ENCODE measurements at regions not wholly inside any gene's neighbourhood (a gene's known extent, or its start where the extent isn't known, plus 50 kb on each side); places are given as distances from the start of the nearest gene placed in this dataset.

DNA sequence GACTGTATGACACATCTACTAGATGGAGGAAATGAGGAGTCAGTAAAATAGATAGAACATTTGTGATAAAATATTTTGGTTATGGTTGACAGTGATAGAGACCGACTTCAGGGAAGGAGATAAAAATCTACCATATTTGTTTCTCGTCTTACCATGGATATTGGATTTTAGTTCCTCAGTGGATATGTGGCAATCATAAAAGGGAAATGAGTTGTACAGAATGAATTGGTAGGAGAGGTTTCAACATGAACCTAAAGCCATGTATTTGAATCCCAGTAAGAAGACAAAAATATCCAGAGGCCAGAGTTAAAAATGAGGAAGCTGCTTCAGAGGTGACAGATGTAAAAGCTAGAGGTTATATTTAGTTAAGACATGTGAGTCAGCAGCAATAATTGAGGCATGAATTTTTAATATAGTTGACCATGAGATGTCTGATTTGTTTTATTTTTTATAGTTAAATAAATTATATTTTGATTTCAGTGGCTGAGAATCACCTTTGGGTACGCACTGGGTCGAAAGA is 480.4 kb upstream of the TUSC1 start:
- Mint-ChIP-seq H3K9me3 (peaks cover 10% of the 10 kb centered on the region), H3K36me3 (no peaks in the 10 kb centered on the region), H3K27ac (no peak overlapping the region), H3K27me3 (ENCODE audit: low read depth) (no peaks in the 10 kb centered on the region), H3K4me3 (no peak overlapping the region), H3K4me1 (no peaks in the 10 kb centered on the region)
- no peak for ATAC-seq
- POLR2A ChIA-PET: no interaction called here
- TF ChIP-seq RORB (CRISPR knock-in tag; IDR thresholded peaks at IDR 0.05) (no peak), NR1H2 (CRISPR knock-in tag; IDR thresholded peaks at IDR 0.05) (no peak), FOXP1 (CRISPR knock-in tag; IDR thresholded peaks at IDR 0.05; ENCODE audit: borderline replicate concordance) (no peak), ZNF138 (CRISPR knock-in tag; conservative IDR thresholded peaks at IDR 0.05) (no peak), JAZF1 (CRISPR knock-in tag; IDR thresholded peaks at IDR 0.05) (no peak), SP1 (CRISPR knock-in tag; conservative IDR thresholded peaks at IDR 0.05) (no peak)
- CTCF ChIA-PET: no interaction called here
- no peak for DNase-seq (ENCODE audit: low spot score)

- H3K36me3 Mint-ChIP-seq: no peaks in the 10 kb centered on the region
- peaks cover 12% of the 10 kb centered on the region for H3K4me1 Mint-ChIP-seq
- H3K4me3 Mint-ChIP-seq: no peak overlapping the region
- no peak for ATAC-seq
- no peak overlapping the region for H3K27ac Mint-ChIP-seq
- POLR2A ChIA-PET: no interaction called here
- H3K9me3 Mint-ChIP-seq: peaks cover 10% of the 10 kb centered on the region
- no peak for DNase-seq (ENCODE audit: low spot score)
- TF ChIP-seq SMAD3 (CRISPR knock-in tag; IDR thresholded peaks at IDR 0.05; ENCODE audit: borderline replicate concordance) (no peak), ESRRA (CRISPR knock-in tag; IDR thresholded peaks at IDR 0.05; ENCODE audit: borderline replicate concordance) (no peak), HMGXB4 (CRISPR knock-in tag; IDR thresholded peaks at IDR 0.05) (no peak), ZNF416 (CRISPR knock-in tag; IDR thresholded peaks at IDR 0.05) (no peak), ATF6 (CRISPR knock-in tag; IDR thresholded peaks at IDR 0.05) (no peak), NR1H2 (CRISPR knock-in tag; IDR thresholded peaks at IDR 0.05) (no peak), USF2 (CRISPR knock-in tag; IDR thresholded peaks at IDR 0.05) (no peak), OVOL2 (CRISPR knock-in tag; IDR thresholded peaks at IDR 0.05; ENCODE audit: borderline replicate concordance) (no peak), JUN (CRISPR knock-in tag; IDR thresholded peaks at IDR 0.05) (no peak), NR2C2 (CRISPR knock-in tag; IDR thresholded peaks at IDR 0.05) (no peak), FOXP4 (CRISPR knock-in tag; IDR thresholded peaks at IDR 0.05) (no peak), ZNF425 (CRISPR knock-in tag; conservative IDR thresholded peaks at IDR 0.05) (no peak), MAX (CRISPR knock-in tag; IDR thresholded peaks at IDR 0.05) (no peak), ZNF232 (CRISPR knock-in tag; IDR thresholded peaks at IDR 0.05) (no peak)
- TF ChIP-seq, protein P1, sequence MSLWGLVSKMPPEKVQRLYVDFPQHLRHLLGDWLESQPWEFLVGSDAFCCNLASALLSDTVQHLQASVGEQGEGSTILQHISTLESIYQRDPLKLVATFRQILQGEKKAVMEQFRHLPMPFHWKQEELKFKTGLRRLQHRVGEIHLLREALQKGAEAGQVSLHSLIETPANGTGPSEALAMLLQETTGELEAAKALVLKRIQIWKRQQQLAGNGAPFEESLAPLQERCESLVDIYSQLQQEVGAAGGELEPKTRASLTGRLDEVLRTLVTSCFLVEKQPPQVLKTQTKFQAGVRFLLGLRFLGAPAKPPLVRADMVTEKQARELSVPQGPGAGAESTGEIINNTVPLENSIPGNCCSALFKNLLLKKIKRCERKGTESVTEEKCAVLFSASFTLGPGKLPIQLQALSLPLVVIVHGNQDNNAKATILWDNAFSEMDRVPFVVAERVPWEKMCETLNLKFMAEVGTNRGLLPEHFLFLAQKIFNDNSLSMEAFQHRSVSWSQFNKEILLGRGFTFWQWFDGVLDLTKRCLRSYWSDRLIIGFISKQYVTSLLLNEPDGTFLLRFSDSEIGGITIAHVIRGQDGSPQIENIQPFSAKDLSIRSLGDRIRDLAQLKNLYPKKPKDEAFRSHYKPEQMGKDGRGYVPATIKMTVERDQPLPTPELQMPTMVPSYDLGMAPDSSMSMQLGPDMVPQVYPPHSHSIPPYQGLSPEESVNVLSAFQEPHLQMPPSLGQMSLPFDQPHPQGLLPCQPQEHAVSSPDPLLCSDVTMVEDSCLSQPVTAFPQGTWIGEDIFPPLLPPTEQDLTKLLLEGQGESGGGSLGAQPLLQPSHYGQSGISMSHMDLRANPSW (CRISPR knock-in tag; conservative IDR thresholded peaks at IDR 0.05; ENCODE audit: low read depth): no peak
- TF ChIP-seq, protein P2, sequence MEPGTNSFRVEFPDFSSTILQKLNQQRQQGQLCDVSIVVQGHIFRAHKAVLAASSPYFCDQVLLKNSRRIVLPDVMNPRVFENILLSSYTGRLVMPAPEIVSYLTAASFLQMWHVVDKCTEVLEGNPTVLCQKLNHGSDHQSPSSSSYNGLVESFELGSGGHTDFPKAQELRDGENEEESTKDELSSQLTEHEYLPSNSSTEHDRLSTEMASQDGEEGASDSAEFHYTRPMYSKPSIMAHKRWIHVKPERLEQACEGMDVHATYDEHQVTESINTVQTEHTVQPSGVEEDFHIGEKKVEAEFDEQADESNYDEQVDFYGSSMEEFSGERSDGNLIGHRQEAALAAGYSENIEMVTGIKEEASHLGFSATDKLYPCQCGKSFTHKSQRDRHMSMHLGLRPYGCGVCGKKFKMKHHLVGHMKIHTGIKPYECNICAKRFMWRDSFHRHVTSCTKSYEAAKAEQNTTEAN (CRISPR knock-in tag; IDR thresholded peaks at IDR 0.05): no peak
- TF ChIP-seq, protein P3, sequence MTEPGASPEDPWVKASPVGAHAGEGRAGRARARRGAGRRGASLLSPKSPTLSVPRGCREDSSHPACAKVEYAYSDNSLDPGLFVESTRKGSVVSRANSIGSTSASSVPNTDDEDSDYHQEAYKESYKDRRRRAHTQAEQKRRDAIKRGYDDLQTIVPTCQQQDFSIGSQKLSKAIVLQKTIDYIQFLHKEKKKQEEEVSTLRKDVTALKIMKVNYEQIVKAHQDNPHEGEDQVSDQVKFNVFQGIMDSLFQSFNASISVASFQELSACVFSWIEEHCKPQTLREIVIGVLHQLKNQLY (CRISPR knock-in tag; IDR thresholded peaks at IDR 0.05): no peak
- H3K27me3 Mint-ChIP-seq (ENCODE audit: low read depth): no peaks in the 10 kb centered on the region
- CTCF ChIA-PET: no interaction called here
Observed at GRCh38 chr9:26157411-26157810, 479.2 kb upstream of the TUSC1 start.
